ENCODE measurements at regions not wholly inside any gene's neighbourhood (a gene's known extent, or its start where the extent isn't known, plus 50 kb on each side); places are given as distances from the start of the nearest gene placed in this dataset.

- H3K9me3 ChIP-seq (ENCODE audit: insufficient read depth, low read depth, low read length) = no peaks in the 10 kb centered on the region
- Mint-ChIP-seq H3K36me3 (ENCODE audit: low read depth, unreplicated experiment) (peaks cover 3% of the 10 kb centered on the region), H3K4me3 (ENCODE audit: unreplicated experiment) (no peak overlapping the region), H3K27ac (ENCODE audit: unreplicated experiment) (no peak overlapping the region), H3K9me3 (ENCODE audit: unreplicated experiment) (no peaks in the 10 kb centered on the region), H3K27me3 (ENCODE audit: low read depth, unreplicated experiment) (peaks cover 4% of the 10 kb centered on the region), H3K4me1 (ENCODE audit: low read depth, unreplicated experiment) (peaks cover 10% of the 10 kb centered on the region)
- H3K27ac ChIP-seq (ENCODE audit: low read depth, low read length) = no peak overlapping the region
- no peaks in the 10 kb centered on the region for H3K79me2 ChIP-seq (ENCODE audit: insufficient read depth, low read length)
- H3K9ac ChIP-seq (ENCODE audit: low read length) = no peak overlapping the region
- TF ChIP-seq EZH2 (IDR thresholded peaks at IDR 0.05; ENCODE audit: insufficient read depth, low read length) (no peak), CTCF (IDR thresholded peaks at IDR 0.05; ENCODE audit: insufficient read depth, low read depth, low read length) (no peak)
- H3K4me2 ChIP-seq (ENCODE audit: low read length) = peak overlapping the region; percentile 15
- no peaks in the 10 kb centered on the region for H3K27me3 ChIP-seq (ENCODE audit: insufficient read depth, low read length)
- H2AFZ ChIP-seq (ENCODE audit: low read depth, low read length) = no peak overlapping the region
- H3K4me3 ChIP-seq (ENCODE audit: insufficient read depth, low read depth, low read length) = no peak overlapping the region
- no peaks in the 10 kb centered on the region for H3K36me3 ChIP-seq (ENCODE audit: insufficient read depth, low read length)
- DNase-seq (ENCODE audit: low read depth) (peak; percentile 50), FAIRE-seq (peak; percentile 5)
- H4K20me1 ChIP-seq (ENCODE audit: insufficient read depth, low read length) = no peaks in the 10 kb centered on the region
- H3K4me1 ChIP-seq (ENCODE audit: insufficient read depth, low read length) = peaks cover 3% of the 10 kb centered on the region
These were observed 140.7 kb upstream of the PRICKLE1 start for GRCh38 chr12:42730291-42730690.

- Histone ChIP-seq H4K20me1 (ENCODE audit: insufficient read depth, low read length) (no peaks in the 10 kb centered on the region), H3K4me1 (ENCODE audit: insufficient read depth, low read length) (peaks cover 3% of the 10 kb centered on the region), H3K9me3 (ENCODE audit: insufficient read depth, low read depth, low read length) (no peaks in the 10 kb centered on the region), H3K36me3 (ENCODE audit: insufficient read depth, low read length) (no peaks in the 10 kb centered on the region), H3K27me3 (ENCODE audit: insufficient read depth, low read length) (no peaks in the 10 kb centered on the region), H2AFZ (ENCODE audit: low read depth, low read length) (no peak overlapping the region), H3K4me2 (ENCODE audit: low read length) (no peak overlapping the region), H3K9ac (ENCODE audit: low read length) (no peak overlapping the region), H3K79me2 (ENCODE audit: insufficient read depth, low read length) (no peaks in the 10 kb centered on the region), H3K4me3 (ENCODE audit: insufficient read depth, low read depth, low read length) (no peak overlapping the region), H3K27ac (ENCODE audit: low read depth, low read length) (no peak overlapping the region)
- Mint-ChIP-seq H3K27ac (ENCODE audit: unreplicated experiment) (no peak overlapping the region), H3K4me1 (ENCODE audit: low read depth, unreplicated experiment) (peaks cover 10% of the 10 kb centered on the region), H3K36me3 (ENCODE audit: low read depth, unreplicated experiment) (peaks cover 3% of the 10 kb centered on the region), H3K4me3 (ENCODE audit: unreplicated experiment) (peak overlapping the region; percentile 16), H3K27me3 (ENCODE audit: low read depth, unreplicated experiment) (peaks cover 2% of the 10 kb centered on the region), H3K9me3 (ENCODE audit: unreplicated experiment) (peaks cover 4% of the 10 kb centered on the region)
- TF ChIP-seq CTCF (IDR thresholded peaks at IDR 0.05; ENCODE audit: insufficient read depth, low read depth, low read length) (no peak), EZH2 (IDR thresholded peaks at IDR 0.05; ENCODE audit: insufficient read depth, low read length) (no peak)
- no peak for FAIRE-seq
- peak; percentile 70 for DNase-seq (ENCODE audit: low read depth)
These were observed 140.0 kb upstream of the PRICKLE1 start for GRCh38 chr12:42729535-42729900.

- peaks cover 2% of the 10 kb centered on the region for H3K27me3 Mint-ChIP-seq (ENCODE audit: low read depth, unreplicated experiment)
- no peaks in the 10 kb centered on the region for H3K79me2 ChIP-seq (ENCODE audit: insufficient read depth, low read length)
- FAIRE-seq (no peak), DNase-seq (ENCODE audit: low read depth) (no peak)
- TF ChIP-seq EZH2 (IDR thresholded peaks at IDR 0.05; ENCODE audit: insufficient read depth, low read length) (no peak), CTCF (IDR thresholded peaks at IDR 0.05; ENCODE audit: insufficient read depth, low read depth, low read length) (no peak)
- H4K20me1 ChIP-seq (ENCODE audit: insufficient read depth, low read length) = no peaks in the 10 kb centered on the region
- no peaks in the 10 kb centered on the region for H3K36me3 ChIP-seq (ENCODE audit: insufficient read depth, low read length)
- H3K4me1 Mint-ChIP-seq (ENCODE audit: low read depth, unreplicated experiment) = peaks cover 10% of the 10 kb centered on the region
- no peak overlapping the region for H3K27ac Mint-ChIP-seq (ENCODE audit: unreplicated experiment)
- H3K4me3 Mint-ChIP-seq (ENCODE audit: unreplicated experiment) = no peak overlapping the region
- peaks cover 7% of the 10 kb centered on the region for H3K9me3 Mint-ChIP-seq (ENCODE audit: unreplicated experiment)
- H3K4me1 ChIP-seq (ENCODE audit: insufficient read depth, low read length) = peaks cover 3% of the 10 kb centered on the region
- no peak overlapping the region for H3K9ac ChIP-seq (ENCODE audit: low read length)
- no peaks in the 10 kb centered on the region for H3K9me3 ChIP-seq (ENCODE audit: insufficient read depth, low read depth, low read length)
- H3K27me3 ChIP-seq (ENCODE audit: insufficient read depth, low read length) = no peaks in the 10 kb centered on the region
- no peak overlapping the region for H3K27ac ChIP-seq (ENCODE audit: low read depth, low read length)
- H2AFZ ChIP-seq (ENCODE audit: low read depth, low read length) = no peak overlapping the region
- peaks cover 3% of the 10 kb centered on the region for H3K36me3 Mint-ChIP-seq (ENCODE audit: low read depth, unreplicated experiment)
- H3K4me3 ChIP-seq (ENCODE audit: insufficient read depth, low read depth, low read length) = no peak overlapping the region
- H3K4me2 ChIP-seq (ENCODE audit: low read length) = no peak overlapping the region
These were observed 139.4 kb upstream of the PRICKLE1 start for GRCh38 chr12:42728770-42729534.
